ENCODE measurements at regions not wholly inside any gene's neighbourhood (a gene's known extent, or its start where the extent isn't known, plus 50 kb on each side); places are given as distances from the start of the nearest gene placed in this dataset.

DNA sequence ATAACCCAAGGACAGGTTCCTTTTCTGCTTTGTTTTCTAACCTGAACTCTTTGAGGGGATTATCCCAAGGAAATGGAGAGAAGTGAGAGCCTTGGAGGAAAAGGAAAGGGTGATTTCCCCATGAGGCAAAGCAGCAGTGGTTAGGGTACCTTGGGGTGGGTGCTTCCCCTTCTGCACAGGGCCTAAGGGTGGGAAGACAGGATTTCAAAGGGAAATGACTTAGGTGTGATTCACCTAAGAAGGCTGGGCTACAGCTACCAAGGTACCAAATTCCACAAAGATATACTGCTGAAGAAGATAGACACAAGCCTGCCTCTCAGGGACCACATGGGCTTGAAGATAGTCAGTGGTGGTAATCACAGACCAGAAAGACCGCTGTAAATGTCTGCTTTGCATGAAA, 325.3 kb upstream of the DPH6 start:
- TF ChIP-seq EZH2 (IDR thresholded peaks at IDR 0.05), result no peak
- TF ChIP-seq EGR1 (IDR thresholded peaks at IDR 0.05; ENCODE audit: low read depth), result no peak
- TF ChIP-seq ELF1 (IDR thresholded peaks at IDR 0.05; ENCODE audit: borderline replicate concordance, low read depth), result no peak
- no peak for TF ChIP-seq POLR2AphosphoS5 (IDR thresholded peaks at IDR 0.05; ENCODE audit: low read depth, low read length)
- TF ChIP-seq SP1 (IDR thresholded peaks at IDR 0.05; ENCODE audit: low read depth), result no peak
- TF ChIP-seq SIN3A (IDR thresholded peaks at IDR 0.05; ENCODE audit: low read depth), result no peak
- TF ChIP-seq, protein P1, sequence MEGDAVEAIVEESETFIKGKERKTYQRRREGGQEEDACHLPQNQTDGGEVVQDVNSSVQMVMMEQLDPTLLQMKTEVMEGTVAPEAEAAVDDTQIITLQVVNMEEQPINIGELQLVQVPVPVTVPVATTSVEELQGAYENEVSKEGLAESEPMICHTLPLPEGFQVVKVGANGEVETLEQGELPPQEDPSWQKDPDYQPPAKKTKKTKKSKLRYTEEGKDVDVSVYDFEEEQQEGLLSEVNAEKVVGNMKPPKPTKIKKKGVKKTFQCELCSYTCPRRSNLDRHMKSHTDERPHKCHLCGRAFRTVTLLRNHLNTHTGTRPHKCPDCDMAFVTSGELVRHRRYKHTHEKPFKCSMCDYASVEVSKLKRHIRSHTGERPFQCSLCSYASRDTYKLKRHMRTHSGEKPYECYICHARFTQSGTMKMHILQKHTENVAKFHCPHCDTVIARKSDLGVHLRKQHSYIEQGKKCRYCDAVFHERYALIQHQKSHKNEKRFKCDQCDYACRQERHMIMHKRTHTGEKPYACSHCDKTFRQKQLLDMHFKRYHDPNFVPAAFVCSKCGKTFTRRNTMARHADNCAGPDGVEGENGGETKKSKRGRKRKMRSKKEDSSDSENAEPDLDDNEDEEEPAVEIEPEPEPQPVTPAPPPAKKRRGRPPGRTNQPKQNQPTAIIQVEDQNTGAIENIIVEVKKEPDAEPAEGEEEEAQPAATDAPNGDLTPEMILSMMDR (IDR thresholded peaks at IDR 0.05 in 2 of 3, conservative IDR thresholded peaks at IDR 0.05 in 1 of 3; ENCODE audit: borderline replicate concordance in 1 of 3, insufficient read depth in 1 of 3, low read depth in 2 of 3, low read length in 2 of 3), result no peak
- no peak for TF ChIP-seq ATF3 (IDR thresholded peaks at IDR 0.05)
- TF ChIP-seq, protein P2, sequence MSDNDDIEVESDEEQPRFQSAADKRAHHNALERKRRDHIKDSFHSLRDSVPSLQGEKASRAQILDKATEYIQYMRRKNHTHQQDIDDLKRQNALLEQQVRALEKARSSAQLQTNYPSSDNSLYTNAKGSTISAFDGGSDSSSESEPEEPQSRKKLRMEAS (IDR thresholded peaks at IDR 0.05), result no peak
- TF ChIP-seq RAD21 (IDR thresholded peaks at IDR 0.05; ENCODE audit: low read depth), result no peak

All from HCT116 (cell line).